HS-27A (cell line): ENCODE measurements at regions not wholly inside any gene's neighbourhood (a gene's known extent, or its start where the extent isn't known, plus 50 kb on each side); places are given as distances from the start of the nearest gene placed in this dataset.
"Not testable (repeated sequence)": the region's sequence is repeated elsewhere in the genome, so short reads cannot be mapped to it uniquely, and the experiment has no call there.

Experiments
- DNase-seq: peaks from one replicate; pipeline ENCODE4 v3.0.0-alpha.2; 2012; ENCODE audit warnings: low read depth, missing footprints

- not testable (repeated sequence) for DNase-seq
Observed at GRCh38 chr17:20843261-20843660, 199.6 kb downstream of the USP22 start.

GRCh38 chr17:20843799-20844553 is 198.8 kb downstream of the USP22 start:
- not testable (repeated sequence) for DNase-seq

GRCh38 chr17:20848869-20849443 is 193.9 kb downstream of the USP22 start:
- DNase-seq: not testable (repeated sequence)

GRCh38 chr17:20851591-20852238 is 191.1 kb downstream of the USP22 start:
- not testable (repeated sequence) for DNase-seq

GRCh38 chr17:20852239-20852989 is 190.4 kb downstream of the USP22 start:
- no peak for DNase-seq

GRCh38 chr17:20852990-20853370 is 189.8 kb downstream of the USP22 start:
- DNase-seq: no peak

GRCh38 chr17:20855910-20856470 is 186.8 kb downstream of the USP22 start:
- not testable (repeated sequence) for DNase-seq

GRCh38 chr17:20866444-20867209 is 176.2 kb downstream of the USP22 start:
- not testable (repeated sequence) for DNase-seq

GRCh38 chr17:20867436-20867937 is 175.3 kb downstream of the USP22 start:
- DNase-seq: not testable (repeated sequence)

GRCh38 chr17:20867938-20868661 is 174.7 kb downstream of the USP22 start:
- DNase-seq: not testable (repeated sequence)

- DNase-seq: not testable (repeated sequence)
Observed at GRCh38 chr17:20868662-20869007, 174.2 kb downstream of the USP22 start.

- not testable (repeated sequence) for DNase-seq
Observed at GRCh38 chr17:20873173-20873572, 169.6 kb downstream of the USP22 start.

- DNase-seq: not testable (repeated sequence)
Observed at GRCh38 chr17:20873688-20874328, 169.0 kb downstream of the USP22 start.

GRCh38 chr17:20877384-20877783 is 165.4 kb downstream of the USP22 start:
- DNase-seq: not testable (repeated sequence)

GRCh38 chr17:20890338-20890737 is 152.5 kb downstream of the USP22 start:
- DNase-seq: no peak

GRCh38 chr17:20895426-20895825 is 147.4 kb downstream of the USP22 start:
- not testable (repeated sequence) for DNase-seq

- no peak for DNase-seq
Observed at GRCh38 chr17:20896153-20896649, 146.6 kb downstream of the USP22 start.

GRCh38 chr17:20898726-20899125 is 144.1 kb downstream of the USP22 start:
- not testable (repeated sequence) for DNase-seq

GRCh38 chr17:20902496-20902895 is 140.3 kb downstream of the USP22 start:
- not testable (repeated sequence) for DNase-seq

- not testable (repeated sequence) for DNase-seq
Observed at GRCh38 chr17:20903549-20903948, 139.3 kb downstream of the USP22 start.
